Astrocyte of the cerebellum (primary cell): ENCODE measurements at regions not wholly inside any gene's neighbourhood (a gene's known extent, or its start where the extent isn't known, plus 50 kb on each side); places are given as distances from the start of the nearest gene placed in this dataset.
"Not testable (repeated sequence)": the region's sequence is repeated elsewhere in the genome, so short reads cannot be mapped to it uniquely, and the experiment has no call there.

ENCODE experiments used
- DNase-seq: peaks from one replicate; pipeline ENCODE4 v3.0.0-alpha.2; 2011; ENCODE audit warnings: low read depth
- H3K4me3 ChIP-seq: 2 replicates; pipeline ENCODE4 v1.5.1; 2011; ENCODE audit warnings: mild to moderate bottlenecking, low read depth, low read length, moderate library complexity
- CTCF ChIP-seq: IDR thresholded peaks from 2 replicates; pipeline ENCODE4 v1.5.1; 2012; ENCODE audit warnings: low read length, low read depth, moderate library complexity, mild to moderate bottlenecking; ENCODE audit errors: missing control alignments
- in situ Hi-C: cut with HindIII; loops from 2 replicates; pipeline ENCODE4 v1.10.0; 2017; ENCODE audit warnings: low sequenced_read_pairs

GRCh38 chr22:22988785-22989184, 81.5 kb upstream of the GNAZ start:
- TF ChIP-seq CTCF: no peak
- no peak overlapping the region for H3K4me3 ChIP-seq
- no peak for DNase-seq
- in situ Hi-C loops: no loop called here

GRCh38 chr22:22989856-22990255, 80.5 kb upstream of the GNAZ start:
- TF ChIP-seq CTCF: no peak
- no peak for DNase-seq
- in situ Hi-C loops: no loop called here
- no peak overlapping the region for H3K4me3 ChIP-seq

GRCh38 chr22:22990711-22991505, 79.4 kb upstream of the GNAZ start:
- in situ Hi-C loops: not testable (repeated sequence)

GRCh38 chr22:22992474-22992873, 77.8 kb upstream of the GNAZ start:
- in situ Hi-C loops: no loop called here
- TF ChIP-seq CTCF: no peak
- DNase-seq: no peak

More at GRCh38 chr22:22990711-22991505, 79.4 kb upstream of the GNAZ start:
- DNase-seq, H3K4me3 ChIP-seq: not testable (repeated sequence)

GRCh38 chr22:22993184-22993583, 77.1 kb upstream of the GNAZ start:
- in situ Hi-C loops: no loop called here
- TF ChIP-seq CTCF: no peak
- no peak for DNase-seq

More at GRCh38 chr22:22992474-22992873, 77.8 kb upstream of the GNAZ start:
- H3K4me3 ChIP-seq: no peak overlapping the region

GRCh38 chr22:22995166-22995565, 75.2 kb upstream of the GNAZ start:
- no peak for DNase-seq
- in situ Hi-C loops: no loop called here
- no peak overlapping the region for H3K4me3 ChIP-seq
- TF ChIP-seq CTCF: no peak

More at GRCh38 chr22:22993184-22993583, 77.1 kb upstream of the GNAZ start:
- no peak overlapping the region for H3K4me3 ChIP-seq

- in situ Hi-C loops: no loop called here
- DNase-seq: no peak
- H3K4me3 ChIP-seq: no peak overlapping the region
- TF ChIP-seq CTCF: no peak
Measured at GRCh38 chr22:22996511-22997261, 73.6 kb upstream of the GNAZ start.
